Nucleus accumbens (tissue), 56 donors: ENCODE measurements at regions not wholly inside any gene's neighbourhood (a gene's known extent, or its start where the extent isn't known, plus 50 kb on each side); places are given as distances from the start of the nearest gene placed in this dataset.

Experiments used
- DNase-seq, 56 donors: peaks; one replicate each; lab custom pipeline; 2025; lab: John Stamatoyannopoulos, UW

DNA sequence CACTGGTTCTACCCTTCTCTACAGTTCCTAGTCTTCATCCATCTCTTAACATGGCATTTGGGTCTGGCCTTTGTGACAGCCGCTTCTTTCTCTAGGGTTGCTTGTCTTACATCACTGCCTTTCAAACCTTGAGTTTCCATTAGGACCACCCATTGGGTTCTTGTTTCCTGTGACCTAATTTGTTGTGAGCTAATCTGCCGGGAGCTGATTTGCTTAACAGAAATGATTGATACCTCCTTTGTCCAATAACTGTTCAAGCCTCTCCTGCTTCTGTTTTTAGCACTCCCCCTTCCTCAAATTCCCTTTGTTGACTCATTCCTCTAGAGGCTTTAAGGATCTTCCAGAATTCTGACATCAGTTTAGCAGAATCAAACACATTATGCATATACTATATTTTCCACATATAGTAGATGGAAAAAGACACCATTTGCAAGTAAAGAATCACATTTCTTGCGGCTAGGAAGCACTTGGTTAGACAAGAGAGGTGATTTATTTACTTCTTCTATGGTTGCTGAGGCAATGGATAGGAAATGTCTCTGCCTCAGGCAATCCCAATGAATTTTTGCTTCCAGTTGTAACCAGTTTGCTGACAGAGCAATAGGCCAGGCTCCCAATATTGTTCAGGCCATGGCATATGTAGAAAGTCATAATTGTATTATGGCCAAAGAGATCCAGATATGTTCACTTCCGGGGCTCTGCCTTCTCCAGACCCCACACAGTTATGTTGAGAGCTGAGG, 130.7 kb downstream of the SNX19 start:
- DNase-seq, result no peak

DNA sequence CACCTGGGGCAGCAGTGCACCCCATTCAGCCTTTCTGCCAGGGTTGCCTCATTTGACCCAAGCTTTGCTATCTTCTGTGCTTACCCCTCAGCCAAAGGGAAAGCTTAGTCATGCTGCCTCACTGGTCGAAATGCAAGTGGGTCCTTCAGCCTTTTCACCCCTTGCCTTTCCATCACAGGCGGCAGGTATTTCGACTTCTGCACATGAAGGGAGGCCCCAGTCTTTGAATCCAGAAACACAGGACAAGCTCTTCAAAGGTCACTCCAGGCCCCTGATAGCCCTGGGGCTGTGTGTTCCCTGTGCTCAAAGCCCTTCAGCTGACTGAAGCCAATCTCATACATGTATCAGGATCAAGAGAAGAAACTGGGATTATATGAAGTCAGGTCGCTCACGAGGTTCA, 129.7 kb downstream of the SNX19 start:
- no peak for DNase-seq

DNA sequence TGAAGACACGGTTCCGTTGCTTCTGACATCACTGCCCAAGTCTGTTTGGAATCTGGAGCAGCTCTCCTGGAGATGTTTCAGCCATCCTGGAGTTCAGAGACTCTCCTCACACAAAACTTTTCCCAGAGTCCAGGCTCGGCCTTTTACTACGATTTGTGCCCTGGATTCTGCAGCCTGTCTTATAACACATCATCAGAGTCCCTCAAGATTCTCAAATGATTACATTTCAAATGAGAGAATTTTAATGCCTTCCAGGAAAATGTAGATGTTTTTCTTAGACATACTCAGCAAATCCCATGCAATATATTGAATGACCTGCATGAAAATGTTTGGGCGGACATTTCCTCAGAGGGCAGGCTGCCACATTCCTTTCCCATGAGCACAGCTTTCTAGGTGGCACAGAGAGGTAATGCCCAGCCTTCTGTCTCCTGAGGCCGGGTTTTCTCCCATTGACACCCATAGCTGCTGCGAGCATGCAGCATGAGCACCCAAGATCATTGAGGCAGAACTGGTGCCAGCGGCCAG, 129.1 kb downstream of the SNX19 start:
- DNase-seq, result no peak

DNA sequence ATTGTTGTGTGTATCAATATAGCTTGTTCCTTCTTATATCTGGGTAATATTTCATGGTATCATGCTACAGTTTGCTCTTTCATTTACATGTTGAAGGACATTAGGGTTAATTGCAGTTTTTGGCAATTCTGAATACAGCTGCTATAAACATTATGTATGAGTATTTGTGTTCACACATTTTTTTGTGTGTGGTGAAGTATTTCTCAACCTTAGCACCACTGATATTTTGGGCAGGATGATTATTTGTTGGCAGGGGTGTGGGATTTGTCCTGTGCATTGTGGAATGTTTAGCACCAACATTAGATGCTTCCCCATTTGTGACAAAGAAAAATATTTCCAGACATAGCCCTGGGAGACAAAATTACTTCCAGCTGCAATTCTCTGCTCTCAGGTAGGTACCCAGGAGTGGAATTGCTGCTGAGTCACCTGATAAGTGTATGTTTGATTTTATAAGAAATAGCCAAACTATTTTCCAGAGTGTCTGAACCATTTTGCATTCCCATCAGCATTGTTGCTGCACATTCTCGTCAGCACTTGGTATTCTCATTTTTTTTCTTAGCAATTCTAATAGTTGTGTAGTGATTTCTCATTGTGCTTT, 128.2 kb downstream of the SNX19 start:
- no peak for DNase-seq

DNA sequence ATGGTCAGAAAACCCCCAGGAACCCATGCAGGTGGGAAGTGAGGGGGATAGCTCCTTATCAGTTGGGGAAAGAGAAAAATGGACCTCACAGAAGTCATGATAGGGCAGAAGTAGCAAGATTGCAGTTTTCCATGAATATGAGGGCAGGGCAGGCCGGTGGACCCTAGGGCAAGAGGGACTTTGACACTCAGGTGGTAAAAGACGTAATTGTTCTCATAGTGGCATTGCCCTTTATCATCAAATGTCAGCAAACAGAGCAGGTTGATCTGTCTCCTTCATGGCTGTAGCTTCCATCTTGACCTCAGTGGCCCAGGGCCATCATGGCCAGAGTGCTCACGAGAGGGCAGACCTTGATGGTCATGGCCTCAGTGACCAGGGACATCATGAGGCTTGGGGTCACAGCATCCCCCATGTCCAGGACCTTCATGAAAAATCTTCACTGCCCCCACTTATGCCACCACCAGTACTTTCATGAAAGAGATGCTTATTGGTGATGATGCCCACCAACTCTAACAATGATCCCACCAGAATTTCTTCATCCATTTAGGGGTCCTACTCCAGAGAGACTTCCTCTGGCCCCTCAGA, 127.1 kb downstream of the SNX19 start:
- DNase-seq, result no peak

DNA sequence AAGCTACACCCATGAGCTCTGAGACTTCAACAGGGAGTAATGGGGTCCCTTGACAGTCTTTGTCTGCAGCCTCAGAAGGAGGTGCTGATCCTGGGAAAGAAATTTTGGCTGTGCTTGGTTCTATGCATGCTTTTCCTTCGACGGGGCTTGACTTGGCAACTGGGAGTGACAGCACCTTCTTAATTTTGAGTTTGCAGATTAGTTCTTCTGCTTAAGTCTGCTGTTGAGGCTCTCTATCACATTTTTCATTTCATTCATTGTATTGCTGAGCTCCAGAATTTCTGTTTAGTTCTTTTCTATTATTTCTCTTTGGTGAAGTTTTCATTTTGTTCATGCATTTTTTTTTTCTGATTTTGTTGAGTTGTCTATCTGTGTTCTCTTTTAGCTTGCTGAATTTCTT, 125.6 kb downstream of the SNX19 start:
- no peak for DNase-seq

DNA sequence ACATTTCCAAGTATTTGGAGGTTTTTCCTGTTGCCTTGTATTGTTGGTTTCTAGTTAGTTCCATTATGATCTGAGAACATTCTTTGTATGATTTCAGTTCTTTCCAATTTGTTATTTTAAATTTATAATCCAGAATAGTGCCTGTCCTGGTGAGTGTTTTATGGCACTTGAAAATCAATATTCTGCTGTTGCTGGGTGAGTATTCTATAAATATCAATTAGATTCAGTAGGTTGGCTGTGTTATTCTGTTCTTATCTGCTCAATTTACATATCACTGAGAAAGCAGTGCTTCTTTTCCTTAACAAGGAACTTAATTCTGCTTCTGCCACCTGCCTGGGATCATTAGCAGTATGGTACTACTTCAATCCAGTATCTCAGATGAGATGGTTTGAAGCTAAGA, 123.5 kb downstream of the SNX19 start:
- DNase-seq, result no peak

DNA sequence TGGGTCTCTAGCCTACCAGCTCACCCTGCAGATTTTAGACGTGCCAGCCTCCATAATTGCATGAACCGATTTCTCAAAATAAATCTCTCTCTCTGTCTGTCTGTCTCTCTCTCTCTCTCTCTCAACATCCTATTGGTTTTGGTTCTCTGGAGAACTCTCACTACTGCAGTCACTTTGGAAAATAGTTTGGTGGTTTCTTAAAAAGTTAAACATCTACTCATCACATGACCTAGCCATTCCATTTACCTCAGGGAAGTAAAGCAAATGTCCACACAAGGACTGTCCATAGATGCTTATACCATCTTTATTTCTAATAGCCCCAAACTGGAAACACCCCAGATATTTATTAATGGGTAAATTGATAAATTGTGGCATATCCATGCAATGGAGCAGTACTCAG, 119.5 kb downstream of the SNX19 start:
- no peak for DNase-seq

DNA sequence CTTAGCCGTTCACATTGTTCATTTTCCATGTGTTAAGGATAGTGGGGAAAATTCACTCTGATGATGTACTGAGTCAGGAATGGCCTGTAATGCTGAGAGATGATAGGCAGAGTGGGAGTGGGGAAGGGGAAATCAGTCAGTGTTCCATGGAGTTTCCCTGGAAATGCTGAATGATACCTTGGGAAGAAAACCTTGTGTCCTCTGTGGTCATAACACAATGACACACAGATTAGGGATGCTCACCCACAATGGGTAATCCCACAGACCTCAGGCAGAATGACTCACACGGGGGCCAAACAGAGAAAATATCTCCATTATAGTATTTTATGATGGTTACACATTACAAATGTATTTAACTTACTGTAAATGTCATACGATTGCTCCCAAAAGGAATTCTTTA, 118.0 kb downstream of the SNX19 start:
- DNase-seq, result no peak

DNA sequence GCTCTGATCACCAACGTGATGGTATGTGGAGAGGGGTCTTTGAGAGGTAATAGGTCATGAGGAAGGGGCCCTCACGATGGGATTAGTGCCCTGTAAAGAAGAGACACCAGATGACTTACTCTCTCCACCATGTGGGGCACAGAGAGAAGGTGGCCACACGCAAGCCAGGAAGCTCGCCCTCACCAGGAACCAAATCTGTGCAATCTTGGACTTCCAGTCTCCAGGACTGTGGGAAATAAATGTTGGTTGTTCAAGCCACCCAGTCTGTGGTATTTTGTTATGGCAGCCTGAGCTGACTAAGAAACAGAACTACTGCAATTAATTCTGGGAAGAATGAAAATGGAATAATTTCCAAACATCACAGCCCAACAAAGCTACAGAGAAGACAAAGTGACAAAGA, 117.5 kb downstream of the SNX19 start:
- no peak for DNase-seq

DNA sequence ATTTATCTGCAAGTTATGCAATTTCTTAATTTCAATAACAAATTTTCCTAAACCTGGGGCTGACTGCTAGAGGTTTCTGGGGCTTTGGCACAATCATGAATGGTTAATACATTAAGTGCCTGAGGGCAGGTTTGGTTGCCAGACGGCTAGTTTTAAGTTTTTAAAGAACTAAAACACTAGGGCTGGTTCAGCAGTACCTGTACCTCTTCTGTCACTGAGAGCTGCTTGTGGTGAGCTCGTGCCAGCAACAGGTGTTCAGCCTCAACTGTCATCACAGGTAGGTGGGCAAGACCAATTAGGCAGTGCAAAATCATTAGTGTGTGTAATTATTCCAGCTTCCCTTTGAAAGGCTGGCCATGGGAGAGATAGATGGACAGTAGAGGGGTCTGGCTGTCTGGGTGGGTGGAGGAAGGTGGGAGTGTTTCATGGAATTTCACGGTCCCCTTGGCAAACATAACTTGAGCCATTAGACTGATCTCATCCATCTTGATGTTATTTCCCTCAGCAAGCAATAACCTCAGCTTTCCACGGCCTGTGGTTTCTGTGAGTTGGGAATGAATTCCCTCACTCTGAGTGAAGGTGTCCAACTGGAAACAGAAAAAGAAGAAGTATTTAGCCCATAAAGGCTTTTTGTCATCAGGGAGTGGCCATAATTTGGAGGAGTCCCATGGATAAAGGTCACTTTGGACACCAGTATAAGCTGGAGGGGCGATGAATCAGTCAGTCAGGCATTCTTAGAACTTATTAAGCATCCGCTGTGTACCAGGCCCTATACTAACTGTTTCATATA, 114.8 kb downstream of the SNX19 start:
- DNase-seq, result no peak

DNA sequence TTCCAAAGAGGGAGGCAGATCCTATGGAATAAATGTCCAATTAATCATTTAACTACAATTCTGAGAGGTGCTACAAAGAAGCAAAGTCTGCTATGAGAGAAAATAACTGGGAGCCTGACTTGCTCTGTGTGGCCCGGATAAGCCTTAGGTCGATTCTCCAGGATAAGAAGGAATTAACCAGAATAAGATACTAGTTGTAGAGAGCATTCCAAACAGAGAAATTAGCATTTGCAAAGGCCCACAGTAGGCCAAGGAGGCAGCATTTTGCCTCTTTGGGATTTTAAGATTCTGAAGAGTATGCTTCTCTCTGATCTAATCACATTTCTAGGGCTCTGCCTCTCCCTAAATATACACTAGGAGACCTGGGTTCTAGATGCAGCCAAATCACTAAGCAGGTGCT, 113.7 kb downstream of the SNX19 start:
- DNase-seq, result no peak

DNA sequence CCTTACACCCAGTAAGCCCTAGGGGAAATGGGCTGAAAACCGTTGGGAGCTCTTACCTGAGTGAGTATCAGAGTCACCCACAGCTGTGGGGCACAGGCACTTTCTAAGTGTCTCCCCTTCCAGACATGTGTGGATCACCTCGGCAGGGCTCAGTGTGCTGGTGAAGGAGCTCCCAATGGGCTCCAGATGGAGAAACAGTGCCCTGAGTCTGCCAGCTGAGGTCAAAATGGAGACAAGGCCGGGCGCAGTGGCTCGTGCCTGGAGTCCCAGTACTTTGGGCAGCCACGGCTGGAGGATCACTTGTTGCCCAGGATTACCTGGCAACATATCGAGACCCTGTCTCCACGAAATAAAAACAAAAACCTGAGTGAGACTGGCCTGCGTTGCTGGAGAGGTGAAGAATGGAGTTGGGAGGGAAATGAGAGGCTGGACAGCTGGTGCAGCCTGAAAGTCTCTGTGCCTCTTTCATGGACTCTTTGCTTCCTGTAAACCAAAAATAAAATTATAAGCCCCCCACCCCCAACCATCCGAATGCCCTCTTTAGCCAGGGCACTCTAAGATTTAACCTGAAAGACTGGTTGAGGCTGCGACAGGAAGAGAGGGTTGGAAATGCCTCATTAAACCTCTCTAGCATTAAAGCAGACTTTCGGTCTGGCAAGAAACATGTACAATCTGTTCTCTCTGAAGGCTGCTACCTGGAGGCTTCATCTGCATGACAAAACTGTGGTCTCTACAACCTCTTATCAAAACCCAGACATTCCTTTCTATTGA, 111.8 kb downstream of the SNX19 start:
- DNase-seq, result no peak

DNA sequence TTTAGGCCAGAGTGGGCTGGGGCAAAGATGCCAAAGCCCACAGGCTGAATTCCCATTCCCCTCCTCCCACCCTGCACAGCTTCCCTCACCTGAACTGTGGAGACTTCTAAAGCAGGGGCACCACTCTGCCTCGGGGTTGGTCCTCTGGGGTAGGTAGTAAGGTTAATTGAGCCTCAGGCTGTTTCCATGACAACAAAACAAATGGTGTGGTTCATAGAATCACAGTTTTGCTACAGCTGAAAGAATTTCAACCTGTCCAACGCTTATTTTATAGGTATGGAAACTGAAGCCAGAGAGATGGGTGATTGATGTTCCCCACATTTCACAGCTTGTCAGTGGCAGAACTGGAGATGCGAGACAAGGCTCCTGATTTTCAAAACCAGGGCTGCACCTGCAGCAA, 109.5 kb downstream of the SNX19 start:
- no peak for DNase-seq

DNA sequence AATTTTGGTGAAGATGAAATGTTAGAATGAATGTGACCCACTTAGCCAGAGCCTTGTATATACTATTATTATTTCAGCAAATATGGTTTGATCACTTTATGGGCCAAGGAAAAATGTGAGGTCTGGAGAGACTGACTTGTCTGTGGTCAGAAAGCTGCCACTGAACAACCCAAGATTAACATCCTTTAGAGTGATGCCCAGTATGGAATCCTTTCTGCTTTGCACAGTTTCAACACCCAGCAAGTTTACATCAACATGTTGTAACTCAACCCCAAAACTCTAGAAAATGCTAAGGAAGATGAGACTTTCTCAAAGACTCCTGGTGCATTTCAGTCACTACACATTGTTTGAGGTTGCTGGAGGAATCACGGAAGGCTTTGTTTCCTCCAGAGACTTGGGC, 107.7 kb downstream of the SNX19 start:
- no peak for DNase-seq

DNA sequence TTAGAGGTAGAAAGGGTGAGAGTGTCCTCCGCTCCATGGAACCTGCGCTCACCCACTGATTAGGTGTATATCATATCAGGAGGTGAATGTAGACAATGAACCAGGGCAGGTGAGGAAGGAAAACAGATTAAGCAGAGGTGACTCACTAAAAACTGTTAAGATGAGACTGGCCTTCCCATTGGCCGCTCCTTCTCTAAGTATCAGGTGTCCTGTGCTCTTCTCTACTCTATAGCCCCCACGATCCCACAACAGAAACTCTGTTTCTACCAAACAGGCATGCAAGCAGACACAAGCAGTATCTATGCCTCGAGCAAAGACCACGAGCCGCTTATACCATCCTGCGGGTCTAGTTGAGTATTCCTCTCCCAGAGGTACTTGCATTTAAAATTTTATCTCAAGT, 103.1 kb downstream of the SNX19 start:
- DNase-seq, result no peak

DNA sequence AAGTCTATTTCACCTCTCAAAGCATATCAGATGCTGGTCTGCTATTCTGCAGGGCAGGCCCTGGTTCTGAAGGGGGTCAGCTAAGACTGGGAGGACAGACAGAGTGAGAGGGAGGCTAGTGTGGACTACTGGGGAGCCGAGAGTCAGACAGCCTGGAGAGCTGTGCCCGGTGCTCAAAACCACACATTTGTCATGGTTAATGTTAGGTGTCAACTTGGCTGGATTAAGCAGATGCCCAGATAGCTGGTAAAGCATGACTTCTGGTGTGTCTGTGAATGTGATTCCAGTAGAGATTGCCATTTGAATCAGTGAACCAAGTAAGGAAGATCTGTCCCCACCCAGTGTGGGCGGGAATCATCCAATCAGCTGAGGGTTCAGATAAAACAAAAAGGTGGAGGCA, 102.6 kb downstream of the SNX19 start:
- no peak for DNase-seq

DNA sequence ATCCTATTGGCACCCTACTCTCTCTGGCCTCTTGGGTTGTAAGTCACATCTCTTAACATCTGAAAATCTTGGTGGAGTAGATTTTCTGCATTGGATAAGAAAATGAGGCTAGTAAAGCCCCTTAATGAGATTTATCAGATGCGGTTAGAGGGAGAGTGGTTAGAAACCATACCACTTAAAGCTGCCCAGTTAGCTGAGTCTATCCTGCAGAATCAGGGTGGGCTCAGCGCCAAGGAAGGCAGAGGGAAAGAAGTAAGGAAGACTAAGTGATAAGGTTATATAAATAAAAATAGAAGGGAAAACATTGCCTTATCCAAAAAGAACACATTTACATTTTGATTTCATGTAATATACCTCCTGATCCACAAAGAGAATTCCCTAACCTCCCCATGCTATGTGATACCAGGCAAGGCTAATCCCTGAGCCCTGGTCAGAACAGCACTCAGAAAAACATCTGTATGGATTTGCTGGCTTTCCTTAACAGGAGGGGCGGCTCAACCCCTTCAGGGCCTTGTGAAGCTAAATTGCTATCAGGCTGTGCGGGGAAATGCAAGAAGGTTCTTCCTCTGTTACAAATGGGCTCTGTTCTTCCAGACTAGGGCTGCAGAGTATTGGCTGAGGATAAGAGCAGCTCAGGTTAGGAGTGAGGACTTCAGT, 101.7 kb downstream of the SNX19 start:
- DNase-seq, result no peak

DNA sequence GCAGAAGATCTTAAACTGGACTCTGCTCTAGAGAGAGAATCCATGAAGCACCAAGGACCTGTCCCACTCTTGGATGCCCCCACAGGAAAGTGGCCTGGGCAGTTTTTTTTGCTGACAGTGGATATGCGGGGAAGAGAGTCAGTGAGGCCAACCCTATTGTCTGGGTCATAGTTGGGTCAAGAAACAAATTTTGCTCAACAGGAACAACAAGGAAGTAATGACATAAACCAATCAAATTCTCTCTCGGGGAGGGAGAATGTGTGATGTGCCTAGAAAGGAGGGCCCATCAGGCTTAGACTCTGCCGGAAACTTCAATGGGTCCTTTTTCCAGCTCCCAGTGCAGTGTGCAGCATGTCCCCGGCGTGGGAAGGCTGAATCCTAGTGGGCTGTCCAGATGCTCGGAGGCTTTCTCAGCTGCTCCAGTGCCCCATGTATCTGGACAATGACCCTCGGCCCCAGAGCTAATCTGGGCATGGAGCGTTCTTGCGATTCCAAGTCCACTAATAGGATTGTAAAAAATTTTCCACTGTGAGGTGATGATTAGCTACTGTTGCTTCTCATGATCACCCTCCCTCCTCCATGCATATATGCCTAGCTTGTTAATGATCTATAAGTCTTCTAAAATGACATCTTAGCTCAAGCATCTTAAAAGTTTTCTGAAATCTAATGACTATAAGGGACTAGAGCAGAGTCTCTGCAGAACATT, 101.0 kb downstream of the SNX19 start:
- DNase-seq, result no peak
